WI38 (cell line): ENCODE measurements at regions not wholly inside any gene's neighbourhood (a gene's known extent, or its start where the extent isn't known, plus 50 kb on each side); places are given as distances from the start of the nearest gene placed in this dataset.

Experiments
- H3K4me3 ChIP-seq: 2 replicates; pipeline ENCODE4 v1.5.1; 2011; ENCODE audit warnings: low read depth, mild to moderate bottlenecking, control low read depth, low read length
- TF ChIP-seq, protein P1 (sequence below): IDR thresholded peaks from 2 replicates; pipeline ENCODE4 v1.5.1; 2012; ENCODE audit warnings: low read depth, mild to moderate bottlenecking, control low read depth, low read length

DNA sequence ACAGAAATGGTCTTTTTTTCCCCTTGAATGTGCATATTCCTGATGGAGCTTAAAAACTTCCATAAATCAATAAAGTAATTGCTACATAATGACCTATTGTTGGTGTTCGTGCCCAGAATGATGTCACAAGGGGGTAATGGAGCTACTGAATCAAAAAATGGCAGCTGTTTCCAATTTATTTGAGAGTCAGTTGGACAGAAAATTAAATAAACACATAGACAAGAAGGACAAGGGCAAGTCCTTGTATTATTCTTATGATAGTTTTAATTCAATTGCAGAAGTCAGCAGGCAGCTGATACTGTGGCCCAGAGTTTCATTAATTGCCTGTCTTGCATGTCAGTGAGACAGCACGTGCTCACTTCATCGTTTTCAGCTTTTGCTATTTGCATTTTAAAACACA is 473.5 kb downstream of the ETNK1 start:
- TF ChIP-seq, protein P1, sequence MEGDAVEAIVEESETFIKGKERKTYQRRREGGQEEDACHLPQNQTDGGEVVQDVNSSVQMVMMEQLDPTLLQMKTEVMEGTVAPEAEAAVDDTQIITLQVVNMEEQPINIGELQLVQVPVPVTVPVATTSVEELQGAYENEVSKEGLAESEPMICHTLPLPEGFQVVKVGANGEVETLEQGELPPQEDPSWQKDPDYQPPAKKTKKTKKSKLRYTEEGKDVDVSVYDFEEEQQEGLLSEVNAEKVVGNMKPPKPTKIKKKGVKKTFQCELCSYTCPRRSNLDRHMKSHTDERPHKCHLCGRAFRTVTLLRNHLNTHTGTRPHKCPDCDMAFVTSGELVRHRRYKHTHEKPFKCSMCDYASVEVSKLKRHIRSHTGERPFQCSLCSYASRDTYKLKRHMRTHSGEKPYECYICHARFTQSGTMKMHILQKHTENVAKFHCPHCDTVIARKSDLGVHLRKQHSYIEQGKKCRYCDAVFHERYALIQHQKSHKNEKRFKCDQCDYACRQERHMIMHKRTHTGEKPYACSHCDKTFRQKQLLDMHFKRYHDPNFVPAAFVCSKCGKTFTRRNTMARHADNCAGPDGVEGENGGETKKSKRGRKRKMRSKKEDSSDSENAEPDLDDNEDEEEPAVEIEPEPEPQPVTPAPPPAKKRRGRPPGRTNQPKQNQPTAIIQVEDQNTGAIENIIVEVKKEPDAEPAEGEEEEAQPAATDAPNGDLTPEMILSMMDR: no peak
- no peak overlapping the region for H3K4me3 ChIP-seq

DNA sequence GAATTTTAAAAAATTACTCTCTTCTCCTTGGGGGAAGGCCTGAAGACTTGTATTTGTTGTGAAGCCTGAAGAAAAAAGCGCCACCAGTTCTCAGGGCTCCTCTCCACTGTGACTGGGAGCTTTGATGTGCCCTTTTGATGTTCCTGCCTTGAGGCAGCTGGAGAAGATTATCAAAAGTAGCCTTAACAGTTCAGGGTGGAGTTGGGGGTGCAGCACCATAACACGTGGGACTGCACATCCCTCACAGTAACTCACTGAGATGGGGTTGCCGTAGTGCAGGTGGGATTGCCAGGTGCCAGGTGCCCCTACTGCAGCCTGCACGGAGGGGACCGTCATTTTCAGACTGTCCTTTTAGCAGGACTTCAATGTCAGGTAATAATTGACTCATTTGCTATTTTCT is 474.1 kb downstream of the ETNK1 start:
- H3K4me3 ChIP-seq: no peak overlapping the region
- TF ChIP-seq, protein P1: no peak

DNA sequence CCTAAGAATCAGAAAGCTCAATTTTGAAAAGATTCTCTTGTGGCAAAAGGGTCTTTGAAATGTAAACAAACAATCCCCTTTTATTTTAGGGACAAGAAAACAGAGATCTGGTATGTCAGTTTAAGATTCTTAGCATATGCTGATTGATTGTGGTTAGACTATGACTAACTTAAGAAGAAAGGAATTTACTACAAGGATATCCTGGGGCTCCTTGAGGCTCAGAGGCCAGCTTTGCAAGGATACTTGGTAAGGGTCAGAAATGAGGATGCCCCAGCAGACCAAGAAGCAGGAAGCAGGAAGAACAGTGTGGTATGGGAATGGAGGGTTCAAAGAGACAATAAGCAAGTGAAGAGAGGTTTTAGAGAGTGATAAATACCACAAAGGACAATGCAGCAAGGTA is 474.6 kb downstream of the ETNK1 start:
- H3K4me3 ChIP-seq: no peak overlapping the region
- TF ChIP-seq, protein P1: no peak

DNA sequence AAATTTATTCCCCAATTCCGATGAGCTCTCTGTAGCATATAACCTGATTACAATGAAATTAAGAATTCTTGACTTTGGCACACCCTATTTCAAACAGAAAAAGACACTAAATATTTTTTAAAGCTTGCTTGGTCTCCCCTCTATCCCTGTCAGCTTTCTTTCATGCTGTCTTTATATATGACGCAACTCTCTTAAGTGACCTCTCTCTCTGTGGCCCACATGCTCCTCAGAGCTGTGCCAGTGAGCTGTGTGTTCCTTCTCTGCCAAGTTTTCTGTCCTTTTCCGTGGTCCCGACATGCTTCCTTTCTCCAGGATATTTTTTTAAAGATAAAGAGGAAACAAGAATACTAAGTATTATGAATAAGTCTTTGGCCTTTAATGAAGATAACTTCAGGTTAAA is 484.0 kb downstream of the ETNK1 start:
- TF ChIP-seq, protein P1: no peak
- H3K4me3 ChIP-seq: no peak overlapping the region

DNA sequence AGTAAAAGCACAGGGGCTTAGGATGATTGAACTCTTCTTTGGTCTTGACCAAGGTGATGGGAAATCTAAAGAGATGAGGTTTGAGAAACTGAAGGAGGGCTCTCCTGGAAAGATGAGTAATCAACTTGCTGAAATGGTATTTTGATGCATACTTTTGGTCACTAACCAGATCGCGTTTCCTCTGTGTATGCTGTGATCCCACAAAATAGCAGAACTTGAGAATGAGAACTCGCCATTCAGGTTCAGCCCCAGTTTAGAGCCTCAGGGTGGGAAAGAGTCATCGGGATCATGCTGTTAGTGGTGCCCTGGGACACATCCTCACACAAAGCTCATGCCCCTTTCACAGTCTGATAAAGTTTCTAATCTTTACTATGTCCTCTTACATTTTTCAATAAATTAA is 488.8 kb downstream of the ETNK1 start:
- H3K4me3 ChIP-seq: no peak overlapping the region
- TF ChIP-seq, protein P1: no peak

DNA sequence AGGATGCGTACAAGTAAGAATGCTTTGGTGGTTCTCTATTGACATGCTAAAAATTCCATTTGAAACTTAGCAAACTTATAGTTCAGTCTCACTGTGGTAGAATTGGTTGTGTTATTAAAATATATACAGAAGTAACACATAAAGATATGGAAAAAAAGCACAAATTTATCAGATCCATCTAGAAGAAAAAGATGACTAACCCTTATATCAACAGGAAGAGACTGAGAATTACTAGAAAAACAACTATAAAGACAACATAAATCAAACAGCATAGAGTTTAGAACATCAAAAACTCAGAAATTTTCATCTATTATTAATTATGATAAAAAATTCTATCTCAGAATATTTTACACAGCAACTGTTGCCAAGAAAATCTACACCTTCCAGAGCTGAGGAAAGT is 491.0 kb downstream of the ETNK1 start:
- H3K4me3 ChIP-seq: no peak overlapping the region
- TF ChIP-seq, protein P1: no peak

DNA sequence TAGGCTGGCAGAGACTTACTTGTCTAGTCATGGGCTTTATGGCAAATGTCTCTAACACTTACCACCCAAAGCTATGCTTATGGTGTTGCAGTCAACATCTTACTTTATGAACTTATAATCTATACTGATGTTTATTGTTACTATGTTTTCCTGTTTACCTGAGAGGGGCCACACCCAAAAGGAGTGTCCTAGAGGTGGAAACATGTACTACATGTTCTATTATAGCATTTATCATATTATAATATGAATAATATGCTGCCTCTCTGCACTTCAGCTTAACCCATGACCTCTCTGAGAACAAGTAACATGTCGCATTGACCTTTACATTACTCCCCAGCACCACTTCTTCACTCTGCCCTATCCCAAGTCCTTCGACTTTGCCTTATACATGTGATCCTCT is 501.8 kb downstream of the ETNK1 start:
- no peak overlapping the region for H3K4me3 ChIP-seq
- TF ChIP-seq, protein P1: no peak
